Activated T-cell treated with anti-CD3 and anti-CD28 coated beads for 1 hour (primary cell): ENCODE measurements at regions not wholly inside any gene's neighbourhood (a gene's known extent, or its start where the extent isn't known, plus 50 kb on each side); places are given as distances from the start of the nearest gene placed in this dataset.
"Not testable (repeated sequence)": the region's sequence is repeated elsewhere in the genome, so short reads cannot be mapped to it uniquely, and the experiment has no call there.

ENCODE experiments used
- DNase-seq: peaks from one replicate; pipeline ENCODE4 v3.0.0-alpha.2; 2020; ENCODE audit warnings: low read depth

DNA sequence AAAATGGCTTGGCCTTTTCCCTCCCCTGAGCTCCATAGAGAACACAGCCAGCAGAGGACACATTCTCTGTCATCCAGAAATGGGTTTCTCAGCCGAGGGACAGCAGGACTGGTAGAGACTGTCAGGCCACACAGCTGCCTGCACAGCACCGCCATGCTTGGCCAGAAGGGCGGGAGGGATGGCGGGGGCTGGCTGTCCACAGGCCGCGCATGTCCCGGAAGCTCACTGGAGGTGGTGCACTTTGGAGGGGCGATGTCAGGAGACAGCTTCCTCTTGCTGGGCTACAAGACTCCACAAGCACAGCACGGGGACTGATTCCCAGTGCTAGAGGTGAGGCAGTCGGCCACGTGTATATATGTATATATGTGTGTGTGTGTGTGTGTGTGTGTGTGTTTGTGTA is 125.3 kb downstream of the GOLGA6L4 start:
- not testable (repeated sequence) for DNase-seq

DNA sequence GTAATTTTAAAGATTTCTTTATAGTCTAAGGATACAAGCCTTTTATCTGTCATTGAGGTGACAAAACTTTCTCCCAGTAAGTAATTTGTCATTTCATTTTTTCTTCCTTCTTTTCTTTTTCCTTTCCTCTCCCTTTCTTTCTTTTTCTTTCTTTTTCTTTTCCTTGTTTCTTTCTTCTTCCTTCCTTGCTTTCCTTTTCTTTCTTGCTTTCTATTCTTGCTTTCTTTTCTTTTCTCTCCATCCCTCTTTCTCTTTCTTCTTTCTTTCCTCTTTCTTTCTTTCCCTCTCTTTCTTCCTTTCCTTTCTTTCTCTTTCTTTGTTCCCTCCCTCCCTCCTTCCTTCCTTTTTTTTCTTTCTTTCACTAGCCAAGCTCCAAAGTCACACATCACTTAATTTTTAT is 148.8 kb downstream of the GOLGA6L4 start:
- not testable (repeated sequence) for DNase-seq

DNA sequence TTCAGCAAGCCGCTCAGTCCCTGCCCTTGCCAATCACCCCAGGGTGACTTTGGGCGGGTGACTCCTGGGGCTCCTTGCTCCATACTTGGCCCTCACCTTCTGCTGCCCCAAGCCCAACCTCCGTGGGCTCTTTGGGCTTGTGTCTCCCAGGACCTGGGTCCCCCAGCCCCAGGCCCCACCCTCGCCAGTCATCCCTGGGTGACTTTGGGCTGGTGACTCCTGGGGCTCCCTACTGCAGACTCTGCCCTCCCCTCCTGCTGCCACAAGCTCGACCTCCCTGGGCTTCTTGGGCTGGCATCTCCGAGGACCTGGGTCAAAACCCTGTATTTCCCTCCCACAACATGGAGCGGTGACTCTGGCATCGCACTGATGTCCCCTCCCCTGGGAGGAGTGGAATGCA is 151.5 kb downstream of the GOLGA6L4 start:
- DNase-seq, result no peak

DNA sequence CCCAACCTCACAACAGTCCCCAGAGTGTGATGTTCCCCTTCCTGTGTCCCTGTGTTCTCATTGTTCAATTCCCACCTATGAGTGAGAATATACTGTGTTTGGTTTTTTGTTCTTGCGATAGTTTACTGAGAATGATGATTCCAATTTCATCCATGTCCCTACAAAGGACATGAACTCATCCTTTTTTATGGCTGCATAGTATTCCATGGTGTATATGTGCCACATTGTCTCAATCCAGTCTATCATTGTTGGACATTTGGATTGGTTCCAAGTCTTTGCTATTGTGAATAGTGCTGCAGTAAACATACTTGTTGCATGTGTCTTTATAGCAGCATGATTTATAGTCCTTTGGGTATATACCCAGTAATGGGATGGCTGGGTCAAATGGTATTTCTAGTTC is 152.6 kb downstream of the GOLGA6L4 start:
- DNase-seq, result not testable (repeated sequence)

GRCh38 chr15:84388638-84389037 is 153.1 kb downstream of the GOLGA6L4 start:
- not testable (repeated sequence) for DNase-seq

- not testable (repeated sequence) for DNase-seq
Measured at GRCh38 chr15:84390324-84390723, 154.8 kb downstream of the GOLGA6L4 start.

GRCh38 chr15:84391191-84391590 is 155.6 kb downstream of the GOLGA6L4 start:
- DNase-seq, result no peak

GRCh38 chr15:84392020-84392419 is 156.4 kb downstream of the GOLGA6L4 start:
- DNase-seq, result not testable (repeated sequence)

DNA sequence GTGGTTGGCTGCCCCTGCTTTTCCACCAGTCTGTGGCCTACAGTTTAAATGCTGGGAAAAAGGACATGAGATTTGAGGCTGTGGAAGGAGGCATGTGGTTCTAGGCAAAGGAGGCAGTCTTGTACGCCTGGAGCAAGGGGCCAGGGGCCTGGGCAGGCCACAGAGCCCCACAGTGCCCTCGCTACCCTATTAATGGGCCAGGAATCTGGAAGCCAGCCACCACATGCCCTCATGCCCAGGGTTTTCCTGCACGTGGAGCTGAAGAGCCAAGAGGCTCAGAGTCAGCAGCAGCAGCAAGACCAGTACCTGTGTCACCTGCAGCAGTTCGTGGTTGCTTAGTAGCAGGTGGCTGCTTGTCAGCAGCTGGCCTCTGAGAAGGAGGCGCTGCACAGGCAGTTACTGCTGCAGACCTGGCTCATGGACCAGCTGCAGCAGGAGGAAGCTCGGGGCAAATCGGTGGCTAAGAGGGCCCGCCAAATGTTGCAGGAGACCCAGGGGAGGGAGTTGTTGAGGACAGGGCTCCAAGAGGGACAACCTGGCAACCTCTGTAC is 157.9 kb downstream of the GOLGA6L4 start:
- not testable (repeated sequence) for DNase-seq

DNA sequence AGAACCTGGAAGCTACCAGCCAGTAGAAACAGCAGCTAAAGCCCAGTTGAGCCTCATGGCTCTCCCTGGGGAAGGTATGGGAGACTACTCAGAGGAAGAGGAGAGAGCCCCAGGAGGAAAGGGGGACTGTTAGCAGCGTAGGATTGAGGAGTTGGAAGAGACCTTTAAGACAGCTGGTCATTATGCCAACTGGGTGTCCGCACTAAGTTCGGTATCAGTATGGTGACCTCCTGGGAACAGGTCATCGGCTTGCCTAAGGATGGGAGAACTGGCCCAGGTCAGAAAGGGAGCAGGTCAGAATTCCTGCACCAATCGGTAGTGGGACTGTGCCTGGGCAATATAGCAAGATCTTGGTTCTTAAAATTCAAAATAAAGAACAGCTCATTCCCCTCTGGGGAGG is 158.4 kb downstream of the GOLGA6L4 start:
- not testable (repeated sequence) for DNase-seq

GRCh38 chr15:84395384-84395783 is 159.8 kb downstream of the GOLGA6L4 start:
- DNase-seq, result not testable (repeated sequence)

DNA sequence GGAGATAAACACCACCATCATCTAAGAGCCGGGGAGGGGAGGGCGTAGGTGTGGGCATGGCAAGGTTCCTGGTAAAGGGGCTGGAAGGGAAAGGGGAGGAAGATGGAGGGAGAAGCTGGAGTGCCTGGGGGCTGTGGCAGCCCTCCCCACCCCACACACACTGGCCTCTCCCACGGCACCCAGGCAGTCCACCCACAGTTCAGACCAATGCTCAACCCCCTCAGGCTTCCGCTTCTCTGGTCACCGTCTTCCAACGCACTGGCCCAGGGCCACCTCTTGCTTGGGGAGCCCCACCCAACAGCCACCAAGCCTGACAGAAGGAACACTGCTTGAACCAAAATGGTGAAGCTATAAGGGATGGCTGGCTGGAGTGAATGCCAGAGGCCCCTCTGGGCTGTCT is 160.3 kb downstream of the GOLGA6L4 start:
- DNase-seq, result not testable (repeated sequence)

- not testable (repeated sequence) for DNase-seq
Measured at GRCh38 chr15:84397066-84397465, 161.5 kb downstream of the GOLGA6L4 start.

GRCh38 chr15:84398087-84398486 is 162.5 kb downstream of the GOLGA6L4 start:
- not testable (repeated sequence) for DNase-seq

DNA sequence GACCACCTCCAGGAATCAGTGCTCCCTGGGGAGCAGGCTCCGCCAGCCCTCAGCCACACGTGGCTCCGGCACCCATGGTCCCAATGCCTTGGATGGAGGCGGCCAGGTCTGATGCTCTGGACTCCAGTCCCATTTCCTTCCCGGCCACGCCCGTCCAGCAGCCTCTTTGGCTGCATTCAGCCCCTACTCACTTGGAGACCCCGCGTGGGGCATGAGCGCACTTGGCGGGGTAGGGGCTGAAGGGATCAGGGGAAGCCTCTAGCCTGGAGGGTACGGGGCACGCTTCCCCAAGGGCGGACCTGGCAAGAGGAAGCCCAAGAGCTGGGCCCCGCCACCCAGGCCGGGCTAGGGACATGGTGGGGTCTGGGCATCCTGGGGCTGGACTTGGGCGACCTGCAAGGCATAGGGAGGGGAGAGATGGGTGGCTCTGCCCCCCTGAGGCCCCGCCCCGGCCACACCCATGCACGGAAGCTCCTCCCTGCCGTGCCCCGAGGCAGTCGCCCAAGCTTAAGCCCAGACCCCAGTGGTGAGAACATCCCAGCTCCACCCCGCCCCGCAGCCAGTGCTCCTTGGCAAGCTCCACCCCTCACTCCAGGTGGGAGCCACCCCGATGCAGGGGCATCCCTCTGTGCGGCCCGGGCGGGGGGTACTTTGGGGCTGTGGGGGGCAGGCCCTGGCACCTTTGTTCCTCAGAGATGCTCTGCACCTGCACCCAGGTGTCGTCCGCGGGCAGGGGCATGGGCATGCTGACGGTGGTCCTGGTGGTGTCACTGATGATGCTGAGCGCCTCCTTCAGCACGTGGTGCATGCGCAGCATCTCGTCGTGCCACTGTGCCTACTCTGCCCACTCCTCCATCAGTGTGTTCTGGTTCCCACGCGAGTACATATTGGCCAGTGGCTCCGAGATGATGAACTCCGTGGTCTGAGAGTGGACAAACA is 163.5 kb downstream of the GOLGA6L4 start:
- DNase-seq, result no peak

- DNase-seq, result no peak
Measured at GRCh38 chr15:84400017-84400740, 164.6 kb downstream of the GOLGA6L4 start.

GRCh38 chr15:84400820-84401219 is 165.2 kb downstream of the GOLGA6L4 start:
- DNase-seq, result no peak

- not testable (repeated sequence) for DNase-seq
Measured at GRCh38 chr15:84401461-84401860, 165.9 kb downstream of the GOLGA6L4 start.

DNA sequence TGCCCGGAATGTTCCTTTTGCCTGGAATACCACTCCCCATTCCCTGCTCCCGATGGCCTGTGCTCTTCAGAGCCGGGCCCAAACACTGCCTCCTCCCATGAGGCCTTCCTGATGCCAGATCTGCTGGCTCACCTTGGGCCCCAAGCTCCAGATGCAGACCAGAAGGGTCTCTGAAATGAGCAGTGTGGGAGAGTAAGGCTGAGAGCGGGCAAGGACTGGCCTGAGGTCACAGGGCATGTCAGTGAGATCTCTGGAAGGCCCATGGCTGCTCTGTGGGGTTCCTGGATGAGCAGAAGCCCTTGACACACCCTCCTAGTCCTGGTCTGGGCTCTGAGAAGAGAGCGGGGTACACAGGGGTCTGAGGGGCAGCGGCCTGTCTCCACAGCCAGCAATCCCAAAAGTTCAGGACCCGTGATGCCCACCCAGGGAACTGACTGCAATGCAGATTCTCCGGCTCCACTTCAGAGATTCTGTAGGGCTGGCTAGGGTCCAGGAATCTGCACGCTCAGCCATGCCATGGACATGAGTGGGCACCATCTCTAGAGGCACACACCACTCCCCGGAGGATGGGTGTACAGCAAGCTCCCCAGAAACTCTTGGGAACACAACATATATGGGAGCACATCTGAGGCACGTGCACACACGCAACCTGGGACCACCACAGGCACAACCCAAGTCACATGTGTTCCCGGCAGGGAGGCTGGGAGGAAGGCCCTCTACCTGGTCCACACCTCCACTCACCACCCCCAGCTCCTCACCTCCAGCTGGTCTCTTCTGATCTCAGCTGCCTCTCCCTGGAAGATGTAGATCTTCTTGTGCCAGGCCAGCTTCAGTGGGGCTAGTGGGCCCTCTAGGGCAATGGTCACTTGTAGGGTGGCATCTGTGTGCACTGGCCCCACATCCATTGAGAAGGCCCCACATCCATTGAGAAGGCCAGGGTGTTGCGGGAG is 166.6 kb downstream of the GOLGA6L4 start:
- DNase-seq, result not testable (repeated sequence)

GRCh38 chr15:84402856-84403608 is 167.5 kb downstream of the GOLGA6L4 start:
- DNase-seq, result no peak

DNA sequence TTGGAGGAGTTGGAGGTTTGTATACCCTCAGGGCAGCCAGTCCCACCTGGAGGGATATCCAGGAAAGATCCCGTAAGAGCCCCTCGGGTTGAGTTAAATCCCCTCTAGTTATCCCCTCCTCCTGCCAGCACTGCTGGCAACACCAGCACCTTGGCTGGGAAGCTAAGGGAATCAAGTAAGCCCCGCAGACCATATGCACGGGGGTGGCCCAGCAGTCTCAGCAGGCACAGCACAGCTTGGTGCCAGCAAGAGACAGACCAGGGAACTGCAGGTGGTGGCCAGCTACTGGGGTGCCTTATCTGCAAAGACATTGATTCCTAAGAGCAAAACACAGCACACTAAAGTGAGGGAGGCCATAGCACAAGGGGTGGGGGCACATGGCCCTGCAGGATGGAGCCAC is 173.8 kb downstream of the GOLGA6L4 start:
- DNase-seq, result not testable (repeated sequence)
